ENCODE measurements at regions not wholly inside any gene's neighbourhood (a gene's known extent, or its start where the extent isn't known, plus 50 kb on each side); places are given as distances from the start of the nearest gene placed in this dataset.

DNA sequence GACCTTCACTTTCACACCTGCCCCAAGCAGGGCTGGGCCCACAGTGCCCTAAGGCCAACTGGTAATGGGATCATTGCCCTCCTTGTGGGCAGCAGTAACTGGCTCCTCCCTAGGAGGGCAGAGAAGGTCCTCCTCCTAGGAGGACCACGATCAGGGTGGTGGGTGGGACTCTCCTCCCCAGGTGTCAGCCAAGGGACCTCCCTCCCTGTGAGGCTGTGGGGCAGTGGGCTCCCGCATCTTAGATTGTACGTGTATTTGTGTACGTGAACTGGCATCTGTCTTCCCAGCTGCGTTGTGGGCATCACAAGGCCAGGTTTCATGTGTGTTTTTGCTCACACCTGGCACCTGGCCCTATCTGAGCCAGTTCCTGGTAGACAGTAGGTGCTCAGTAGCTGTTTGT is 111.8 kb downstream of the SOX1 start:
- Histone ChIP-seq H3K27ac (ENCODE audit: low read length) (no peak overlapping the region), H3K4me1 (ENCODE audit: control insufficient read depth in 1 of 2, insufficient read depth in 2 of 2, low read length in 2 of 2) (peaks cover 0 to 13% of the 10 kb centered on the region in 2 donors), H3K27me3 (ENCODE audit: low read depth, low read length) (no peaks in the 10 kb centered on the region), H3K9me3 (ENCODE audit: control insufficient read depth in 1 of 2, low read length in 2 of 2) (peaks cover 4 to 5% of the 10 kb centered on the region in 2 donors), H3K4me3 (ENCODE audit: low read depth in 1 of 2, low read length in 2 of 2) (no peak overlapping the region), H3K36me3 (ENCODE audit: control insufficient read depth in 1 of 2, insufficient read depth in 2 of 2, low read length in 2 of 2) (no peaks in the 10 kb centered on the region)

DNA sequence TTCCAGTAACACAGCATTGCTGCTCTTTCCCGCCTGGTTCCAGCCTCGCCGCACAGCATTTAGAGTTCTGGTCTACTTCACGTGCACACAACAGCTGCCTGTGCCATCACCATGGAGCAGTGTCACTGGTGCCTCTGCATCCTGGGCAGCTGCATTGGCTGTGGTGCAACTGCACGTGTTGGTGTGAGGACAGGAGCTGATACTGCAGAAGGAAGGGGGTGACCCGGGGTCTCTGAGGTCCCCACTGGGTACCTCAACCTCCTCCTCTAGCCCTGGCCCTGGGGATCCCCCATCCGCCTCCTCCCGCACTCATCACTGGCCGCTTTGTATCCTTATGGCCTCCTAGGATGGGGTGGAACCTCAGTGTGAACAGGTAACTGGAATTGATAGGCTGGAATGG is 112.5 kb downstream of the SOX1 start:
- H3K4me3 ChIP-seq (ENCODE audit: low read depth in 1 of 2, low read length in 2 of 2), result no peak overlapping the region
- no peaks in the 10 kb centered on the region for H3K9me3 ChIP-seq (ENCODE audit: control insufficient read depth in 1 of 2, low read length in 2 of 2)
- H3K4me1 ChIP-seq (ENCODE audit: control insufficient read depth in 1 of 2, insufficient read depth in 2 of 2, low read length in 2 of 2), result peaks cover 0 to 13% of the 10 kb centered on the region in 2 donors
- no peak overlapping the region for H3K27ac ChIP-seq (ENCODE audit: low read length)
- no peaks in the 10 kb centered on the region for H3K27me3 ChIP-seq (ENCODE audit: low read depth, low read length)
- H3K36me3 ChIP-seq (ENCODE audit: control insufficient read depth in 1 of 2, insufficient read depth in 2 of 2, low read length in 2 of 2), result no peaks in the 10 kb centered on the region

DNA sequence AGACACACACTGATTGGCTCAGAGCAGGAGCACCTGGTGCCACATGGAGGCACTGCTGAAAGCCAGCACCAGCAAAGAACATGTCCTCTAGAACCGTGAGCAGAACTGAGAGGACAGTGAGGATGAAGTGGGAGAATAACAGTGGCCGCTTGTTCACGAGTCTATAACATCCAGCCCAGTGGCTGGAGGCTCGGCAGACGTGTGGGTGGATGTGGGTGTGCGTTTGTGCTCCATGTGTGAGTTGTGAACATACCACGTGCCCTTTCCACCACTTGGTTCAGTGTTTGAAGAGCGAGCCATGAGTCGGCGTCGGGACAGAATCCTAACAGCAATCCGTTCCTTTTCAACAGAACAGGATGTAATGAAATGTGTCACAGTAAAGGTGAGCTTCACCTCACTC is 113.0 kb downstream of the SOX1 start:
- H3K4me1 ChIP-seq (ENCODE audit: control insufficient read depth in 1 of 2, insufficient read depth in 2 of 2, low read length in 2 of 2), result peaks cover 0 to 13% of the 10 kb centered on the region in 2 donors
- H3K36me3 ChIP-seq (ENCODE audit: control insufficient read depth in 1 of 2, insufficient read depth in 2 of 2, low read length in 2 of 2), result no peaks in the 10 kb centered on the region
- H3K27me3 ChIP-seq (ENCODE audit: low read depth, low read length), result no peaks in the 10 kb centered on the region
- no peaks in the 10 kb centered on the region for H3K9me3 ChIP-seq (ENCODE audit: control insufficient read depth in 1 of 2, low read length in 2 of 2)
- no peak overlapping the region for H3K27ac ChIP-seq (ENCODE audit: low read length)
- no peak overlapping the region for H3K4me3 ChIP-seq (ENCODE audit: low read depth in 1 of 2, low read length in 2 of 2)

DNA sequence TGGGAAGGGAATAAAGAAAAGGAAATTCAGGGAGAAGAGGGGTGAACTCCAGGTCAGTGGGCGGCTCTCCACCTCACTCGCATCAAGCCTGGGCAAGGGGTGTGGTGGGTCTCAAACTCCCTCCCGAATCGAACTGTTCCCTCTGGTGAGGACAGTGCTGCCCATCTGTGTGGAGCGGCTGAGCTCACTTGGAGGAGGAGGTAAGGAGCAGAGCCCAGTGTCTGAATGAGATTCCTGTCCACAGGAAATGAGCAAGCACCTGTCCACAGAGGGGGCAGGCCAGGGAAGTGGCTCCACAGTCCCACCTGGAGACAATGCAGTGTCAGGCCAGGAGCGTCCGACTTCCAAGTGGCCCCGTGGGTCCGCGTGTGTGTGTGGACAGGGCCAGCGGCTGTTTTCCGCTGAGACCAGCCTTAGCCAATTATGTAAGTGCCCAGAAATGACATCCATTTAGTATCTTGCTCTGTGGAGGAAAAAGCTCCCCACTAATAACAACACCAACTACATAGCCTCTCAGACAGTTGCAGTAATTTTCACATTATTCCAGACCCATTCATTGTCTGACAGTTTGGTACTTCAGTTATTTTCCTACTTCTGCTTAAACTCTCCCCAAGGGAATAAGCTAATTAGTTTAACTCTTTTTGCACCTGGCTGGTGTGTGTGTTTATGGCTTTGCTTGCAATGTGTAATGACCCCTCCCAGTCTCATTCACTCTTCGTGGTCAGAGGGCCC is 114.6 kb downstream of the SOX1 start:
- no peaks in the 10 kb centered on the region for H3K36me3 ChIP-seq (ENCODE audit: control insufficient read depth in 1 of 2, insufficient read depth in 2 of 2, low read length in 2 of 2)

DNA sequence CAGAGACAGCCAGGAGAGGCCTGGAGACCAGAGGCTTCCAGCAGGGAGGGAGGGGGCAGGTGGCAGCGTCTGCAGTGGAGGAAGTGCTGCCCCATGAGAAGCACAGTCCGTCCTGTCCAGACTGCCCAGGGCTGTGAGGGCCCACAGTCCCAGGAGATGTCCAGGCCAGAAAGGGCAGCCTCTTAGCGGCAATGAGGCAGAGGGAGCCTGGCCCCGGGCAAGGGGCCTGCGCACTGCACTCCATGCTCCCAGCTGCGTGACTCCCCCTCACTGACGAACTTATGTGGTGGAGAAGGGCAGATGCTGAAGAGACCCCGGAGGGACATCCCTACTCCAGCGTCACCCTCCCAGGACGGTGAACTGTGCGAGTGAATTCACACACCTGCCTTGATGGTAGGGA is 115.3 kb downstream of the SOX1 start:
- Histone ChIP-seq H3K4me1 (ENCODE audit: control insufficient read depth in 1 of 2, insufficient read depth in 2 of 2, low read length in 2 of 2) (peaks cover 0 to 9% of the 10 kb centered on the region in 2 donors), H3K27ac (ENCODE audit: low read length) (no peak overlapping the region), H3K36me3 (ENCODE audit: control insufficient read depth in 1 of 2, insufficient read depth in 2 of 2, low read length in 2 of 2) (no peaks in the 10 kb centered on the region), H3K4me3 (ENCODE audit: low read depth in 1 of 2, low read length in 2 of 2) (no peak overlapping the region), H3K27me3 (ENCODE audit: low read depth, low read length) (no peaks in the 10 kb centered on the region), H3K9me3 (ENCODE audit: control insufficient read depth in 1 of 2, low read length in 2 of 2) (no peaks in the 10 kb centered on the region)

More for the DNA sequence above, 114.6 kb downstream of the SOX1 start:
- Histone ChIP-seq H3K27me3 (ENCODE audit: low read depth, low read length) (no peaks in the 10 kb centered on the region), H3K4me3 (ENCODE audit: low read depth in 1 of 2, low read length in 2 of 2) (no peak overlapping the region), H3K9me3 (ENCODE audit: control insufficient read depth in 1 of 2, low read length in 2 of 2) (no peaks in the 10 kb centered on the region), H3K27ac (ENCODE audit: low read length) (no peak overlapping the region), H3K4me1 (ENCODE audit: control insufficient read depth in 1 of 2, insufficient read depth in 2 of 2, low read length in 2 of 2) (peaks cover 0 to 13% of the 10 kb centered on the region in 2 donors)

DNA sequence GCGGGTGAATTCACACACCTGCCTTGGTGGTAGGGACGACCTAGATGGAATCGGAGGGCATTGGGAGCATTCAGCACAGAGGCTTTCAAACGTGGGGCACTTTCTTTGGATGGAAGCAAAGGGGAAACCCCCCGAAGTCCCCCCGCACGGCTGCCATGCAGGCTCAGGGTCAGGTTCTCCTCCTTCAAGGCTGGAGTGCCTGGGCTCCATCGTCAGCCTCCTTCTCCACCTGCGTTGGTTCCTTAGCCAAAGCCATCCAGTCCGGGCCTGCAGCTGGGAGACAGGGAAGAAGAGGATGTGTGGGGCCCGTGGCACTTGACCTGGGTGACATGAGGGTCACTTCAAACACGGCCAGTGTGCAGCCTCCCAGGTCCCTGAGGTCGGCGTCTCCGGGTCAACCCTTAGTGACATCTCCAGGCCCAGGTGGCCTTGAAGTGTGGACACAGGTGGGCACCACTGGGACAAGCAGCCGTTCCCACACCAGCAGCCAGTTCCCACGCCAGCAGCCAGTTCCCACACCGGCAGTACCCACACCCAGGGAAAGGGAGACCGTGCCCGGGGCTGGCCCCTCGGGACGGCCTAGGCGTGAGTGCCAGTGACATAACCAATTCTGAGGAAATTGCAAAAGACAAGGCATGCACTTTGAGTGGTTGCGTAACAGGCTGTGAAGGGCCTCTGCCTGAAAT is 116.0 kb downstream of the SOX1 start:
- no peak overlapping the region for H3K4me3 ChIP-seq (ENCODE audit: low read depth in 1 of 2, low read length in 2 of 2)
- H3K4me1 ChIP-seq (ENCODE audit: control insufficient read depth in 1 of 2, insufficient read depth in 2 of 2, low read length in 2 of 2), result peaks cover 0 to 1% of the 10 kb centered on the region in 2 donors
- no peak overlapping the region for H3K27ac ChIP-seq (ENCODE audit: low read length)
- no peaks in the 10 kb centered on the region for H3K27me3 ChIP-seq (ENCODE audit: low read depth, low read length)
- H3K36me3 ChIP-seq (ENCODE audit: control insufficient read depth in 1 of 2, insufficient read depth in 2 of 2, low read length in 2 of 2), result no peaks in the 10 kb centered on the region
- no peaks in the 10 kb centered on the region for H3K9me3 ChIP-seq (ENCODE audit: control insufficient read depth in 1 of 2, low read length in 2 of 2)

DNA sequence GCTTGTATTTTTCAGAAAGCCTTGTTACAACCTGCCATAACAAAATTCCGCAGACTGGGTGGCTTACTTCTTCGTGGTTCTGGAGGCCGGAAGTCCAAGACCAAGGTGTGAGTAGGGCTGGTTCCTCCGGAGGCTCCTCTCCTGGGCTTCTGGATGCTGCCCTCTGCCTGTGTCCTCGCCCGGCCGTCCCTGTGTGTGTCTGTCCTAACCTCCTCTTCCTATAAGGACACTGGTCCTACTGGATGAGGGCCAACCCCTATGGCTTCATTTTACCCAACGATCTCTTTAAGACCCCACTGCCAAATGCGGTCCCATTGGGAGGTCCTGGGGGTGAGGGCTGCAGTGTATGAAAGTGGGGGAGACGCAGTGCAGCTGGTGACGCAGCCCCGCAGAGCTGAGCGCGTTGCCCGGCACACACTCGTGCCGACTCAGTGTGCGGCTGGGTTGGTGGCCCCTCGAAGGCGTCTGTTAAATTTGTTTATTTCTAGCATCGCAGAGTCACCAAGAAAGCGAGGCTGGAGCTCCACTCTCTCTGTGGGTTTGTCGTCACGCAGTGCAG is 116.7 kb downstream of the SOX1 start:
- Histone ChIP-seq H3K4me3 (ENCODE audit: low read depth in 1 of 2, low read length in 2 of 2) (no peak overlapping the region), H3K27me3 (ENCODE audit: low read depth, low read length) (no peaks in the 10 kb centered on the region), H3K4me1 (ENCODE audit: control insufficient read depth in 1 of 2, insufficient read depth in 2 of 2, low read length in 2 of 2) (no peaks in the 10 kb centered on the region), H3K27ac (ENCODE audit: low read length) (no peak overlapping the region), H3K36me3 (ENCODE audit: control insufficient read depth in 1 of 2, insufficient read depth in 2 of 2, low read length in 2 of 2) (no peaks in the 10 kb centered on the region), H3K9me3 (ENCODE audit: control insufficient read depth in 1 of 2, low read length in 2 of 2) (no peaks in the 10 kb centered on the region)

DNA sequence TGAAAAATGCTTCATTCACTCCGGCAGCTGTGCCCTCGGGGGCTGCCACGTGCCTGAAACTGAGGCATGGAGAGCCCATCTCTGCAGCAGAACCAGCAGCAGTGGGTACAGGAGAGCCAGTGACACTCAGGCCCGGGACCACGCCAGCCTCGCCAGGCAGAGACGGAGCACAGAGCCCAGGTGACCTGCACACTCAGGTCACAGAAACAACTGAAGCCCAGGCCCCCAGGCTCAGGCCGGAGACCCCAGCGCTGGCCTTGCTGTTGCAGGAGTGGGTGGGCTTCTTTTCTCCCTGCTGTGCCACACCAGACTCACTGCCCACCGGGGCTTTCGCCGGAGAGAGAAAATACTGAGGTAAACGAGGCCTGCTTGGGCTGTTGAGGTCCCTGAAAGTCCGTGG is 117.3 kb downstream of the SOX1 start:
- H3K27ac ChIP-seq (ENCODE audit: low read length), result no peak overlapping the region
- no peaks in the 10 kb centered on the region for H3K9me3 ChIP-seq (ENCODE audit: control insufficient read depth in 1 of 2, low read length in 2 of 2)
- H3K36me3 ChIP-seq (ENCODE audit: control insufficient read depth in 1 of 2, insufficient read depth in 2 of 2, low read length in 2 of 2), result no peaks in the 10 kb centered on the region
- H3K4me3 ChIP-seq (ENCODE audit: low read depth in 1 of 2, low read length in 2 of 2), result no peak overlapping the region
- H3K27me3 ChIP-seq (ENCODE audit: low read depth, low read length), result no peaks in the 10 kb centered on the region
- H3K4me1 ChIP-seq (ENCODE audit: control insufficient read depth in 1 of 2, insufficient read depth in 2 of 2, low read length in 2 of 2), result no peaks in the 10 kb centered on the region

DNA sequence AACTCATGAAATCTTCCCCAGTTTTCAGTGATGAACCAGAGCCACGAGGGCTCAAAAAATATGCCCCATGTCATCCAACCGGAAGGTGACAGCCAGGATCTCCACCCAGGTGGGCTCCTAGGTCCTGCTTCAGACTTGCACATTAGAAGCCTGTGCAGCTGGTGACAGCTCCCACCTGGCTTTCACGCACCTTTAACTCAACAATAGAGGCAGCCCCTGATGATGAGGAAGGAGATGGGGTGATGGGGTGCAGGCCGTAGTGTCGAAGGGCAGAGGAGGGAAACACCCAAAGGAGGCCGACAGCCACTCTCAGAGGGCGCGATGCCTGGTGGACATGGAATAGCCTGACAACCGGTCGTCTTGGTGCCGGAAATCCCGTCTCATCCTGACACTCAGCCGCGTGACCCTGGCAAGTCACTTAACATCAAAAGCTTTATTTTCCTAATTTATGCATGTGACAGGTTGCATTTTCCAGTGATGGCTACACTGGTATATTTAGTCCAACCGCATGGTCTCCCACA is 118.0 kb downstream of the SOX1 start:
- H3K27me3 ChIP-seq (ENCODE audit: low read depth, low read length), result no peaks in the 10 kb centered on the region
- H3K27ac ChIP-seq (ENCODE audit: low read length), result no peak overlapping the region
- no peaks in the 10 kb centered on the region for H3K36me3 ChIP-seq (ENCODE audit: control insufficient read depth in 1 of 2, insufficient read depth in 2 of 2, low read length in 2 of 2)
- H3K4me3 ChIP-seq (ENCODE audit: low read depth in 1 of 2, low read length in 2 of 2), result no peak overlapping the region
- no peaks in the 10 kb centered on the region for H3K4me1 ChIP-seq (ENCODE audit: control insufficient read depth in 1 of 2, insufficient read depth in 2 of 2, low read length in 2 of 2)
- H3K9me3 ChIP-seq (ENCODE audit: control insufficient read depth in 1 of 2, low read length in 2 of 2), result no peaks in the 10 kb centered on the region

DNA sequence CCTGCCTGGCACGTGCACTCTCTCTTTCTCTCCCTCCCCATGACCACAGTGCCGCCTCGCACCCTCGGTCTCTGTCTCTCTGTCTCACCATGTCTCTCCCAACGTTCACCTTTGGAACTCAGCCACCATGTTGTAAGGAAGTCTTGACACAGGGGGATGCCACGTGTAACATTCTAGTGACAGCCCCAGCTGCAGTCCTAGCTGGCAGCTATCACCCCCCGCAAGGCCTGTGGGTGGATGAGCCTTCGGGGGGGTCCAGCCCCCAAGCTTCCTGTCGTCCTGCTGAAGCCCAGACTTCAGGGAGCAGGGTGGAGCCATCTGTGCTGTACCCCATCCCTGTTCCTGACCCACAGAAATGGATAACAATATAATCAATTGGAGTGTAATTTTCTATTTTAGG is 118.5 kb downstream of the SOX1 start:
- Histone ChIP-seq H3K36me3 (ENCODE audit: control insufficient read depth in 1 of 2, insufficient read depth in 2 of 2, low read length in 2 of 2) (no peaks in the 10 kb centered on the region), H3K27ac (ENCODE audit: low read length) (no peak overlapping the region), H3K4me3 (ENCODE audit: low read depth in 1 of 2, low read length in 2 of 2) (no peak overlapping the region), H3K9me3 (ENCODE audit: control insufficient read depth in 1 of 2, low read length in 2 of 2) (peaks cover 0 to 2% of the 10 kb centered on the region in 2 donors), H3K4me1 (ENCODE audit: control insufficient read depth in 1 of 2, insufficient read depth in 2 of 2, low read length in 2 of 2) (no peaks in the 10 kb centered on the region), H3K27me3 (ENCODE audit: low read depth, low read length) (no peaks in the 10 kb centered on the region)

DNA sequence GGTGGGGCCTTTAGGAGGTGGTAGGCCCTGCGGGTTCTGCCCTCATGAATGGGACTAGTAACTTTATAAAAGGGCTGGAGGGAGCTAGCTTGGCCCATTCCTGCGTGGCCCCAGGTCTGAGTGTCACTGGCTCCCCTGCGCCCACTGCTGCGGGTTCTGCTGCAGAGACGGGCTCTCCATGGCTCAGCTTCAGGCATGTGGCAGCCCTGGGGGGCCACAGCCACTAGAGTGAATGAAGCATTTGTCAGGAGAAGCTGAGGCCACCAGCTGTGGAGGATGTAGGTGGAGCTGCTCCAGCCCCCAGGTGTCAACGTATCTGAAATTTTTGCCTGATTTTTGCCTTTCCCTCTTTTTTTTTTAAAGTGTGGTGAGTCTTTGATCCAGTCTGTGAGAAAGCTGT is 119.1 kb downstream of the SOX1 start:
- Histone ChIP-seq H3K36me3 (ENCODE audit: control insufficient read depth in 1 of 2, insufficient read depth in 2 of 2, low read length in 2 of 2) (no peaks in the 10 kb centered on the region), H3K27ac (ENCODE audit: low read length) (no peak overlapping the region), H3K27me3 (ENCODE audit: low read depth, low read length) (no peaks in the 10 kb centered on the region), H3K9me3 (ENCODE audit: control insufficient read depth in 1 of 2, low read length in 2 of 2) (peaks cover 0 to 4% of the 10 kb centered on the region in 2 donors), H3K4me3 (ENCODE audit: low read depth in 1 of 2, low read length in 2 of 2) (no peak overlapping the region), H3K4me1 (ENCODE audit: control insufficient read depth in 1 of 2, insufficient read depth in 2 of 2, low read length in 2 of 2) (no peaks in the 10 kb centered on the region)

Measured in muscle layer of duodenum (tissue), 2 donors.